GM13977 (cell line): ENCODE measurements at regions not wholly inside any gene's neighbourhood (a gene's known extent, or its start where the extent isn't known, plus 50 kb on each side); places are given as distances from the start of the nearest gene placed in this dataset.

Source experiments
- DNase-seq: peaks from one replicate; pipeline ENCODE4 v3.0.0; 2012; ENCODE audit warnings: low spot score
- in situ Hi-C: fragments of 300-500 bp; cut with MboI; formaldehyde crosslinking; loops from one replicate; pipeline ENCODE4 v1.12.0; 2022; ENCODE audit warnings: low sequenced_read_pairs, low pct_unique_long_range_greater_than_20kb, mixed read lengths, inconsistent platforms; ENCODE audit not compliant: unreplicated experiment
- TF ChIP-seq, protein P1 (sequence below): IDR thresholded peaks from 2 replicates; pipeline ENCODE4 v1.5.1; 2012; ENCODE audit warnings: mild to moderate bottlenecking, control low read depth; ENCODE audit not compliant: insufficient read depth; ENCODE audit errors: extremely low read depth, missing control alignments

DNA sequence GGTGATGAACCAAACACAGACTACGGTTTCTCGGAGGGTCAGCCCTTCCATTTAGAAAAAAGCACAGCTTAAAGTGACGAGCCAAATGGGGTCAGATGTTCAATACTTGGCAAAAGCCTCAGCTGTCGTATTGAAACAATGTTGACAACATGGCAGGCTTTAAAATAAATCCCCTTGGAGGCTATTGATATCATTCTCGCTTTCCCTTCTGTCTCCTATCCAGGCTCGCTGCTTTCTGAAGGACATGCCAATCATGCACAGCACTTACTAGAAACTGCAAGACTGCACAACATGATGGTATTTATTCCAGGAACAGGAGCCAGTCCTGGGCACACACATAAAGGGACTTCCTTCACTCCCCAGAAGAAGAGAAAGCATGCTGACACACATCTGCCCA, 137.9 kb downstream of the SLC7A11 start:
- TF ChIP-seq, protein P1, sequence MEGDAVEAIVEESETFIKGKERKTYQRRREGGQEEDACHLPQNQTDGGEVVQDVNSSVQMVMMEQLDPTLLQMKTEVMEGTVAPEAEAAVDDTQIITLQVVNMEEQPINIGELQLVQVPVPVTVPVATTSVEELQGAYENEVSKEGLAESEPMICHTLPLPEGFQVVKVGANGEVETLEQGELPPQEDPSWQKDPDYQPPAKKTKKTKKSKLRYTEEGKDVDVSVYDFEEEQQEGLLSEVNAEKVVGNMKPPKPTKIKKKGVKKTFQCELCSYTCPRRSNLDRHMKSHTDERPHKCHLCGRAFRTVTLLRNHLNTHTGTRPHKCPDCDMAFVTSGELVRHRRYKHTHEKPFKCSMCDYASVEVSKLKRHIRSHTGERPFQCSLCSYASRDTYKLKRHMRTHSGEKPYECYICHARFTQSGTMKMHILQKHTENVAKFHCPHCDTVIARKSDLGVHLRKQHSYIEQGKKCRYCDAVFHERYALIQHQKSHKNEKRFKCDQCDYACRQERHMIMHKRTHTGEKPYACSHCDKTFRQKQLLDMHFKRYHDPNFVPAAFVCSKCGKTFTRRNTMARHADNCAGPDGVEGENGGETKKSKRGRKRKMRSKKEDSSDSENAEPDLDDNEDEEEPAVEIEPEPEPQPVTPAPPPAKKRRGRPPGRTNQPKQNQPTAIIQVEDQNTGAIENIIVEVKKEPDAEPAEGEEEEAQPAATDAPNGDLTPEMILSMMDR = no peak
- in situ Hi-C loops = no loop called here
- DNase-seq = no peak

DNA sequence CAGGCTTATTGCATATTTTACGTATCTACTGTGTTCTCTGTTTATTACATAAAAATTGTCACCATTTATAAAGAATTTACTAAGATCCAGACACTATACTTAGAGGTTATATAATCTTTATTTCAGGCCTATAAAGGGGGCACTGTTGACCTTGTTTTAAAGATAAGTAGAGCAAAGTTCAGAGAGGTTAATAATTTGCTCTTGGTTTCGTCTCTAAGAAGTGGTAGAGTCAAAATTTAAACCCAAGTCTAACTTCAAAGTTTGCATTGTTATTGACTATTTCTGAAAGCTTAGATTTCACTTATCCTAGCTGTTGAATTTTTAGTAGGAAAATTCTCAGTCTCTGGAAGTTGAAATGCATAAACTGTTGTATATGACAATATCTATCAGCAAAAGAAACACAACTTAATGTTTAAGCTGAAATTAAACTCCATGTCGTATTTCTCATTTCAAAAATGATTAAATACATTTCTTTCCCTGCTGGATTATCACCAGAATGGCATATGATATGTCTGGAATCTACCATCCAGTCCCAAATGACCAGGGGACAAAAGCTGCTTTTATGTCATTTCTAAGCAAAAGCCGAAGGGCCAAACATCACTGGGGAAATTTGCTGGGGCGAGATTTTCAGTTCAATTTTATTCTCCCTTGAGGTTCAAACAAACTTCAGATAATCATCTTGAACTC, 138.4 kb downstream of the SLC7A11 start:
- no peak for DNase-seq
- TF ChIP-seq, protein P1 = no peak
- in situ Hi-C loops = no loop called here

DNA sequence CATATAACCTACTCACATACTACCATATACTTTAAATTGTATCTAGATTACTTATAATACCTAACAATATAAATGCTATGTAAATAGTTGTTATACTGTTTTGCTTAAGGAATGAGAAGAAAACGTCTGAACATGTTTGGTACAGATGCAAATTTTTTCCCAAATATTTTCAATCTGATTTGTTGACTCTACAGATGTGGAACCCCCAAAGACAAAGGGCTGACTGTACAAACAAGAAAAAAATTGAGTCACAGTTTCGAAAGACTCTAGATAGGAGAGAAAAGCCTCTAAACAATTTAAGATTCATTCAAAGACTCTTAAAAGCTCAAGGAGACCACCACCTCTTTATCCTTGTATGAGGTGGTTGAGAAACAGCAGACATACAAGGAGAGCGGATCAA, 142.8 kb downstream of the SLC7A11 start:
- no peak for DNase-seq
- in situ Hi-C loops = no loop called here
- TF ChIP-seq, protein P1 = no peak

DNA sequence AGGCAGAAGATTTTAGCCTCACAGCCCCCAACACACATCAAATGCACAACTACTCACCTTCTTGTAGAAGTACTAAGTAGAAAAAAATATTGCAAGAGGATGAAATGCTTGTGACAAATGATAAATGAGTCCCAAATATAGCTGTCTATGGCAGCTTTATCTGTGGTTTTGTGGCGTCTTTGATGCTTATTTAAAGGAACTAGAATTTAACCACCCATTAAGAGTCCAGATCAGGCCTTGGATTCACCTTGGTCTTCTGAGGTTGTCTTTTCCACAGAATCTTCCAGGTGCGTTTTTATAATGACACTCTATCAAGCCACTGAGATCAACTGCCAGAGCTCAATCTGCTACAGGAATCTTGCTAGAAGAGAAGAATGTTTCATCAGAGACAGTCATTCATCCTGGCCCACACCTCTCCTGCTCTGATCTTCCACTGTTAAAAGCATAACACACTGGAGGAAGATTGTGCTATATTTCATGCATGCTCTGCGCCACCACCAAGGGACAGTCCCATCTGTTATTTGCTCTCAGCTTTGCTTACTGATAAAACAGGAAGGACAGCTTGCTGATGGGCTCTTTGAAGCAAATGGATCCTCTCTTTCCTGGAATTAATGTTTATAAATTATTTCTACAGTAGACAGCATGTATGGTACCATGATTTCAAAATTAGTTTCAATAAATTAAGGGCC, 144.1 kb downstream of the SLC7A11 start:
- TF ChIP-seq, protein P1 = no peak
- DNase-seq = no peak
- in situ Hi-C loops = no loop called here

DNA sequence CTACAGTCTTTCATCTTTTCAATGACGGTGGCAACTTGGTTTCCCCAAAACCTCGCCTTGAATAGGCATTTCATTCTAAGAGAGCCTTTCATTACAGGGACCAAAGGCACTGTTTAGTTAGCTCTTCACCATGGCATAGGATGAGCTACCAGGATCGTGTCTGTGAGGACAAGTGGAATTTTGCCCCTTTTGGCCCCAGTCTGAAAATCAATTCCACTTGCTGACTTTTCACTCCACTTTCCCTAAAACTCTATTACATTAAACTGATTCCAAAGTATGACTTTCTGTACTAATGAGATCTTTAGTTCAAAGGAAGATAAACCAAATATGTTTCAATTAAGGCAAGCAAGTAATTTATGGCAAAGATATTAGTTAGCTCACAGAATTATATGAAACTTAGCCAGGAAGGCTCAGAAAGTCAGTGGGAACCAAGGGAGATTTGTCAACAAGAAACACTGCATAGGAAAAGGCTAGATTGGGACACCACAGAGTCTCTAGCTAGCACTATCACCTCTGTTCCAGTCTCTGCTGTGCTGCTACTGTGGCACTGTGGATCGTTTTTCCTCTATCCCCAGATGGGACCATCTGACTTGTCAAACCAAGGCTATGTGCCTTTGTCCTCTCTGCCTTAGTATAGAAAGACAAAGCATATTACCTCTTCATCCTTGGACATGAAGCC, 145.6 kb downstream of the SLC7A11 start:
- TF ChIP-seq, protein P1 = no peak
- in situ Hi-C loops = no loop called here

DNA sequence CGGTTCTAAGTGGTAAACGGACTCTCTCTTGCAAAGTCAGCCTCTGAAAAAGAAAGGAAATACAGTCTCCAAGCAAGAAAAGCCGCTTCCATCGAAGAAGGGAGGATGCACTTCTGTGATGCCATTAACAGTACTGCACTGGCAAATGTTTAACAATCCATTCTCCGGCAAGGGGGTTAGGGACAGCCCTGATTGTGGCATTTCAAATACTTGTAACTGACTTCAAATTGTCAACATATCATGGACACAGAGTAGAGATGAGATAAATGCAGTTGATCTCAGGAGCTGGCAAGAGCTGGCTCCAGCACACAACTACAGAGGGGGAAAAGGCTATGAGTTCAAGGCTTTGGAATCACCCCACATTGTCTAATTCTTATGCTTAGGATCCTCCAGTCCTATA, 146.8 kb downstream of the SLC7A11 start:
- no peak for DNase-seq
- TF ChIP-seq, protein P1 = no peak
- in situ Hi-C loops = no loop called here

More for the DNA sequence above, 145.6 kb downstream of the SLC7A11 start:
- DNase-seq = no peak
